SW 1271 (cell line): ENCODE measurements at regions not wholly inside any gene's neighbourhood (a gene's known extent, or its start where the extent isn't known, plus 50 kb on each side); places are given as distances from the start of the nearest gene placed in this dataset.

Source experiments
- DNase-seq, 2 experiments: peaks; one replicate each; lab custom pipeline; 2025; lab: John Stamatoyannopoulos, UW

- no peak for DNase-seq
Observed at GRCh38 chrX:20432746-20433387, 166.2 kb upstream of the RPS6KA3 start.

- no peak for DNase-seq
Observed at GRCh38 chrX:20432048-20432447, 165.3 kb upstream of the RPS6KA3 start.

GRCh38 chrX:20431486-20431885, 164.8 kb upstream of the RPS6KA3 start:
- DNase-seq = no peak

- no peak for DNase-seq
Observed at GRCh38 chrX:20427173-20427770, 160.6 kb upstream of the RPS6KA3 start.

GRCh38 chrX:20421697-20422096, 155.0 kb upstream of the RPS6KA3 start:
- no peak for DNase-seq

GRCh38 chrX:20421275-20421674, 154.6 kb upstream of the RPS6KA3 start:
- no peak for DNase-seq

GRCh38 chrX:20420058-20420457, 153.3 kb upstream of the RPS6KA3 start:
- DNase-seq = no peak

- no peak for DNase-seq
Observed at GRCh38 chrX:20418379-20419150, 151.9 kb upstream of the RPS6KA3 start.

GRCh38 chrX:20414762-20415445, 148.2 kb upstream of the RPS6KA3 start:
- no peak for DNase-seq

GRCh38 chrX:20414066-20414465, 147.4 kb upstream of the RPS6KA3 start:
- no peak for DNase-seq

GRCh38 chrX:20412871-20413486, 146.3 kb upstream of the RPS6KA3 start:
- no peak for DNase-seq

GRCh38 chrX:20410540-20410939, 143.8 kb upstream of the RPS6KA3 start:
- DNase-seq = no peak

GRCh38 chrX:20409991-20410390, 143.3 kb upstream of the RPS6KA3 start:
- no peak for DNase-seq

- DNase-seq = no peak
Observed at GRCh38 chrX:20402956-20403355, 136.2 kb upstream of the RPS6KA3 start.

GRCh38 chrX:20399728-20400414, 133.2 kb upstream of the RPS6KA3 start:
- no peak for DNase-seq

- DNase-seq = no peak
Observed at GRCh38 chrX:20397587-20397986, 130.9 kb upstream of the RPS6KA3 start.

GRCh38 chrX:20394451-20394850, 127.7 kb upstream of the RPS6KA3 start:
- no peak for DNase-seq

GRCh38 chrX:20393944-20394343, 127.2 kb upstream of the RPS6KA3 start:
- no peak for DNase-seq

- DNase-seq = no peak
Observed at GRCh38 chrX:20388594-20388993, 121.9 kb upstream of the RPS6KA3 start.

- DNase-seq = no peak
Observed at GRCh38 chrX:20383477-20383876, 116.8 kb upstream of the RPS6KA3 start.

- no peak for DNase-seq
Observed at GRCh38 chrX:20382518-20383297, 116.0 kb upstream of the RPS6KA3 start.
